HL-60 (cell line): ENCODE measurements at regions not wholly inside any gene's neighbourhood (a gene's known extent, or its start where the extent isn't known, plus 50 kb on each side); places are given as distances from the start of the nearest gene placed in this dataset.

Experiments used
- DNase-seq, 2 experiments: peaks; one replicate each; pipeline ENCODE4 v3.0.0-alpha.2; 2010 to 2020; ENCODE audit warnings: low read depth in 1 of 2, low spot score in 1 of 2
- H3K27ac ChIP-seq: fragments of 250-450 bp; sonication (Bioruptor Pico); replicated peaks from 2 replicates; pipeline ENCODE4 v1.5.1; 2020; ENCODE audit warnings: mild to moderate bottlenecking, moderate library complexity
- H3K27me3 ChIP-seq: fragments of 250-450 bp; sonication (Bioruptor Pico); 2 replicates; pipeline ENCODE4 v1.5.1; 2021; ENCODE audit warnings: mild to moderate bottlenecking, moderate library complexity; ENCODE audit not compliant: insufficient read depth, poor library complexity, severe bottlenecking
- H3K4me3 ChIP-seq: replicated peaks from 2 replicates; pipeline ENCODE4 v1.5.1; 2011; ENCODE audit warnings: mild to moderate bottlenecking, control low read depth, low read length; ENCODE audit not compliant: insufficient read depth
- CTCF ChIP-seq: IDR thresholded peaks from one replicate; pipeline ENCODE4 v1.5.1; 2011; ENCODE audit warnings: low read length, control low read depth, inconsistent platforms; ENCODE audit not compliant: insufficient read depth
- GABPA ChIP-seq: IDR thresholded peaks from 2 replicates; pipeline ENCODE4 v1.6.1; 2012; ENCODE audit warnings: low read depth
- POLR2AphosphoS5 ChIP-seq: IDR thresholded peaks from 2 replicates; pipeline ENCODE4 v1.6.1; 2012; ENCODE audit warnings: low read depth
- REST ChIP-seq: IDR thresholded peaks from 2 replicates; pipeline ENCODE4 v1.6.1; 2012; ENCODE audit warnings: low read depth; ENCODE audit not compliant: insufficient replicate concordance
- SPI1 ChIP-seq: IDR thresholded peaks from 2 replicates; pipeline ENCODE4 v1.6.1; 2012; ENCODE audit warnings: low read depth, mild to moderate bottlenecking, borderline replicate concordance

- DNase-seq, result no peak
- no peak overlapping the region for H3K4me3 ChIP-seq
- no peaks in the 10 kb centered on the region for H3K27me3 ChIP-seq
- no peak for TF ChIP-seq REST
- no peak for TF ChIP-seq SPI1
- no peak for TF ChIP-seq POLR2AphosphoS5
- no peak for TF ChIP-seq GABPA
- no peak for TF ChIP-seq CTCF
- H3K27ac ChIP-seq, result no peak overlapping the region
Measured at GRCh38 chr10:128816726-128817125, 650.3 kb upstream of the MGMT start.

- H3K27me3 ChIP-seq, result no peaks in the 10 kb centered on the region
Measured at GRCh38 chr10:128817636-128818035, 649.4 kb upstream of the MGMT start.

GRCh38 chr10:128820663-128821062, 646.4 kb upstream of the MGMT start:
- no peak overlapping the region for H3K27ac ChIP-seq
- DNase-seq, result no peak

More at GRCh38 chr10:128817636-128818035, 649.4 kb upstream of the MGMT start:
- Histone ChIP-seq H3K4me3 (no peak overlapping the region), H3K27ac (no peak overlapping the region)
- TF ChIP-seq GABPA, result no peak
- no peak for TF ChIP-seq SPI1
- no peak for TF ChIP-seq REST
- TF ChIP-seq POLR2AphosphoS5, result no peak
- TF ChIP-seq CTCF, result no peak
- DNase-seq, result no peak

More at GRCh38 chr10:128820663-128821062, 646.4 kb upstream of the MGMT start:
- Histone ChIP-seq H3K27me3 (no peaks in the 10 kb centered on the region), H3K4me3 (no peak overlapping the region)
- TF ChIP-seq GABPA, result no peak
- no peak for TF ChIP-seq POLR2AphosphoS5
- no peak for TF ChIP-seq CTCF
- no peak for TF ChIP-seq REST
- no peak for TF ChIP-seq SPI1
